Caco-2 (cell line): ENCODE measurements at regions not wholly inside any gene's neighbourhood (a gene's known extent, or its start where the extent isn't known, plus 50 kb on each side); places are given as distances from the start of the nearest gene placed in this dataset.

Source experiments
- BruUV-seq: library from RNA; stranded (reverse); fragments of 400-500 nt; replicated peaks from 2 replicates; lab custom pipeline; 2021; lab: Mats Ljungman, UMichigan
- CTCF ChIA-PET: fragments of 300-600 bp; sonication (Branson Sonifier 250); formaldehyde crosslinking; loops from one replicate; lab custom pipeline; 2022; ENCODE audit warnings: antibody characterized with exemption; lab: Charles Lee
- POLR2A ChIA-PET: fragments of 300-600 bp; sonication (Branson Sonifier 250); formaldehyde crosslinking; loops from one replicate; lab custom pipeline; 2022; ENCODE audit warnings: antibody characterized with exemption; lab: Charles Lee
- DNase-seq, 2 experiments: peaks; one replicate each; pipeline versions ENCODE4 v3.0.0 to v3.0.0-alpha.2; 2020 to 2022
- H3K27me3 ChIP-seq: replicated peaks from 2 replicates; pipeline ENCODE4 v1.6.0; 2011; ENCODE audit warnings: low read length; ENCODE audit not compliant: control insufficient read depth, insufficient read depth
- H3K36me3 ChIP-seq: 2 replicates; pipeline ENCODE4 v1.5.1; 2011; ENCODE audit warnings: low read length; ENCODE audit not compliant: control insufficient read depth, insufficient read depth
- H3K4me1 ChIP-seq: fragments of 250-450 bp; sonication (Bioruptor Pico); 2 replicates; pipeline ENCODE4 v1.5.1; 2020; ENCODE audit warnings: mild to moderate bottlenecking
- H3K4me3 ChIP-seq: 2 replicates; pipeline ENCODE4 v1.5.1; 2011; ENCODE audit warnings: low read depth, mild to moderate bottlenecking, control low read depth, low read length
- H3K9me3 ChIP-seq: fragments of 250-450 bp; sonication (Bioruptor Pico); 2 replicates; pipeline ENCODE4 v1.5.1; 2020; ENCODE audit warnings: mild to moderate bottlenecking, moderate library complexity
- H3K27ac Mint-ChIP-seq: one replicate; pipeline ENCODE4 v1.8.0; 2022; ENCODE audit warnings: mixed read lengths; ENCODE audit not compliant: unreplicated experiment
- H3K27me3 Mint-ChIP-seq: one replicate; pipeline ENCODE4 v1.8.0; 2022; ENCODE audit warnings: mixed read lengths; ENCODE audit not compliant: insufficient read depth, unreplicated experiment
- H3K36me3 Mint-ChIP-seq: one replicate; pipeline ENCODE4 v1.8.0; 2022; ENCODE audit warnings: mild to moderate bottlenecking, mixed read lengths; ENCODE audit not compliant: insufficient read depth, unreplicated experiment
- H3K4me1 Mint-ChIP-seq: one replicate; pipeline ENCODE4 v1.8.0; 2022; ENCODE audit warnings: low read depth, mixed read lengths; ENCODE audit not compliant: unreplicated experiment
- H3K4me3 Mint-ChIP-seq: one replicate; pipeline ENCODE4 v1.8.0; 2022; ENCODE audit warnings: mild to moderate bottlenecking, moderate library complexity, mixed read lengths; ENCODE audit not compliant: unreplicated experiment
- H3K9me3 Mint-ChIP-seq: one replicate; pipeline ENCODE4 v1.8.0; 2022; ENCODE audit warnings: mixed read lengths; ENCODE audit not compliant: unreplicated experiment
- CTCF ChIP-seq, 2 experiments: fragments of 200-600 bp in 1 of 2; IDR thresholded peaks; 1 replicate in 1 of 2; 2 replicates in 1 of 2; pipeline versions ENCODE4 v1.5.1 to v1.8.0; 2011 to 2022; ENCODE audit warnings: antibody characterized with exemption in 1 of 2, control low read depth in 1 of 2, inconsistent platforms in 1 of 2, low read depth in 1 of 2, low read length in 1 of 2, mild to moderate bottlenecking in 1 of 2, moderate library complexity in 1 of 2; ENCODE audit not compliant: insufficient read depth in 1 of 2, severe bottlenecking in 1 of 2, unreplicated experiment in 1 of 2
- intact Hi-C: fragments of 100-400 bp; cut with micrococcal nuclease; formaldehyde crosslinking; loops from one replicate; pipeline ENCODE4 v1.10.0; 2022; ENCODE audit not compliant: unreplicated experiment

DNA sequence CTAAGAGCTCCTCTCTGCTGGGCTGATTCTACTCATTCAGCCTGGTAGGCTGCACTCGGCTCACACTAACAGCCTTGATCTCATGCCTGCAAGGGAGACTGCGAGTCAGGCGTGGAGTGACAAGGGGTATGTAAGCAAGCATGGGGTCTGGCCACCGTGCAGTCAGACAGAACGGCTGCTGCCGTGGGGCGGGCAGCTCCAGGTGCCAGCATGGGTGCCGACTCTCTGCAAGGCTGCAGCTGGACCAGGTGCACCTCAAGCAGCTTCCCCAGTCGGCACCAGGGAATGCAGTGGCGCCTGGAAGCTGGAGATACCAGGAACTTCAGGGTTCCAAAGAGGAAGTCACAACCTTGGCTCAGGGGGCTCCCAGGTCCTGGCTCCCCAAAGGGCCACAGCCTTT, 892.3 kb downstream of the OLFM4 start:
- Mint-ChIP-seq H3K4me1 (no peaks in the 10 kb centered on the region), H3K4me3 (no peak overlapping the region), H3K9me3 (no peaks in the 10 kb centered on the region), H3K36me3 (no peaks in the 10 kb centered on the region), H3K27me3 (peaks cover 6% of the 10 kb centered on the region), H3K27ac (no peak overlapping the region)
- DNase-seq = no peak
- Histone ChIP-seq H3K4me1 (no peaks in the 10 kb centered on the region), H3K4me3 (no peak overlapping the region), H3K9me3 (no peaks in the 10 kb centered on the region), H3K36me3 (no peaks in the 10 kb centered on the region), H3K27me3 (no peaks in the 10 kb centered on the region)
- intact Hi-C loops = no loop called here
- ChIA-PET CTCF (no interaction called here), POLR2A (no interaction called here)
- BruUV-seq = no TSS peak
- no peak for TF ChIP-seq CTCF (IDR thresholded peaks at IDR 0.05; ENCODE audit: insufficient read depth in 1 of 2, low read depth in 1 of 2, low read length in 1 of 2, severe bottlenecking in 1 of 2, unreplicated experiment in 1 of 2)

DNA sequence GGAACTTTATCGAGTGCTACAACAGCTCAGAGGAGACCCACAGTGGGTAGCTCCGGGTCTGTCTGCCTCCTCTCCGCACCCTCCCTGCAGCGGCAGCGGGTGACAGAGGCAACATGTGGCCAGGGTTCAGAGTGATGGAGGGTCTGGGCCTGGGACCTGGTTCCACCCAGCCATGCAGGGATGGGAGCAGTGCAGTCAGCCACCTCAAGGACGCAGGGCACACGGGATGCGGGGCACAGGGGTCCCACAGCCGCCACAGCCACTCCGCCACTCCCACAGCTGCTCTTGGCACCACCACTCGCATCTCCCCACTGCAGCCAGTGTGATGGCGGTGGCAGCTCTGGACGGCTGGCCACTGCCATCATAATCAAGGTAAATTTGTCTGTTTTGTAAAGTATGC, 892.9 kb downstream of the OLFM4 start:
- ChIA-PET CTCF (no interaction called here), POLR2A (no interaction called here)
- no TSS peak for BruUV-seq
- Mint-ChIP-seq H3K27me3 (peaks cover 6% of the 10 kb centered on the region), H3K36me3 (no peaks in the 10 kb centered on the region), H3K4me1 (no peaks in the 10 kb centered on the region), H3K9me3 (no peaks in the 10 kb centered on the region), H3K4me3 (no peak overlapping the region), H3K27ac (no peak overlapping the region)
- intact Hi-C loops = no loop called here
- DNase-seq = no peak
- H3K9me3 ChIP-seq = no peaks in the 10 kb centered on the region
- no peaks in the 10 kb centered on the region for H3K36me3 ChIP-seq
- no peaks in the 10 kb centered on the region for H3K4me1 ChIP-seq
- H3K27me3 ChIP-seq = no peaks in the 10 kb centered on the region
- H3K4me3 ChIP-seq = no peak overlapping the region
- no peak for TF ChIP-seq CTCF (IDR thresholded peaks at IDR 0.05; ENCODE audit: insufficient read depth in 1 of 2, low read depth in 1 of 2, low read length in 1 of 2, severe bottlenecking in 1 of 2, unreplicated experiment in 1 of 2)

DNA sequence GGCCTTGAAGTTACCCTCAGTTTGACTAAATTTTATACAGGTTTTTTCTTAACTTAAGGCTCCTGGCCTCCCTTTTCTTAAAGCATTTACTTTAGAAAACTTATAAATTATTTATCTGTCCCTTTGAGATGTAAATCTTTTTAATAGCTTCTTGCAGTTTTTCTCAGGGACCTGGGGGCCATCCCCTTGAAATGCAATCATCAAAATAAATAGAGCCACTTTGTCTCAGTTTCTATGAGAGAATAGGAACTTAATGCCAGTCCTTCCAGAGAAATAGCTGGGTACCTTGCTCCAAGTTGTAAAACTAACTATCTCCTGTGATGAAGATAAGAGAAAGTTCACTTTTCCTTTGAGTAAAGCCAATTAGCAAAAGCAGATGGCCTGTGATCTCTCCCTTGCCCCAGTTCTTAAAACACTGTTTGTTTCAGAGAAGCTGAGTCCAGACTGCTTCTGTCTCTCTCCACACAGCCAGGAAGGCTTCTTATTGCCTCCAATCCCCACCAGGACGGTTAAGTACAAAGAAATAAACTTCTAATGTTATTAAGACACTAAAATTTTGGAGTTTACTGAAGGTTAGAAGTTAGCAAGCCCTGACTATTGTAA, 913.1 kb downstream of the OLFM4 start:
- no peaks in the 10 kb centered on the region for H3K4me1 Mint-ChIP-seq
- Histone ChIP-seq H3K36me3 (no peaks in the 10 kb centered on the region), H3K4me1 (no peaks in the 10 kb centered on the region), H3K9me3 (no peaks in the 10 kb centered on the region), H3K4me3 (no peak overlapping the region), H3K27me3 (no peaks in the 10 kb centered on the region)
- H3K36me3 Mint-ChIP-seq = no peaks in the 10 kb centered on the region
- no peaks in the 10 kb centered on the region for H3K9me3 Mint-ChIP-seq
- intact Hi-C loops = no loop called here
- CTCF ChIA-PET = no interaction called here
- H3K27ac Mint-ChIP-seq = no peak overlapping the region
- no peak for TF ChIP-seq CTCF (IDR thresholded peaks at IDR 0.05; ENCODE audit: insufficient read depth in 1 of 2, low read depth in 1 of 2, low read length in 1 of 2, severe bottlenecking in 1 of 2, unreplicated experiment in 1 of 2)
- no peak for DNase-seq
- H3K27me3 Mint-ChIP-seq = peaks cover 4% of the 10 kb centered on the region
- no TSS peak for BruUV-seq
- H3K4me3 Mint-ChIP-seq = no peak overlapping the region
- POLR2A ChIA-PET = no interaction called here
